ENCODE measurements at regions not wholly inside any gene's neighbourhood (a gene's known extent, or its start where the extent isn't known, plus 50 kb on each side); places are given as distances from the start of the nearest gene placed in this dataset.

- no peak overlapping the region for H3K4me3 ChIP-seq (replicated peaks in 1 of 3; ENCODE audit: low read depth in 2 of 3, low read length in 3 of 3)
- WGBS (ENCODE audit: insufficient coverage) = no CpG with 5 or more reads among the region's 6 CpGs
Measured at GRCh38 chr16:25371342-25371741, 113.7 kb upstream of the ZKSCAN2 start.

GRCh38 chr16:25370541-25370940 is 112.9 kb upstream of the ZKSCAN2 start:
- no peaks in the 10 kb centered on the region for H3K4me1 ChIP-seq (ENCODE audit: control insufficient read depth in 1 of 2, insufficient read depth in 2 of 2, low read length in 2 of 2)
- intact Hi-C loops (cut with micrococcal nuclease) = no loop called here
- 86% methylated on average over 5 of the region's 6 CpGs for WGBS (ENCODE audit: insufficient coverage)
- H3K9me3 ChIP-seq (replicated peaks in 1 of 2; ENCODE audit: control insufficient read depth in 1 of 2, insufficient read depth in 1 of 2, low read length in 2 of 2) = no peaks in the 10 kb centered on the region
- H2AFZ ChIP-seq (ENCODE audit: insufficient read depth, low read depth, low read length, poor library complexity, severe bottlenecking) = no peak overlapping the region
- H4K20me1 ChIP-seq (ENCODE audit: insufficient read depth, low read length) = no peaks in the 10 kb centered on the region
- DNase-seq = no peak
- H3K27ac ChIP-seq (ENCODE audit: low read depth in 1 of 2, low read length in 2 of 2) = no peak overlapping the region
- TF ChIP-seq CTCF (IDR thresholded peaks at IDR 0.05) = no peak
- H3K9ac ChIP-seq (ENCODE audit: insufficient read depth, low read length, poor library complexity, severe bottlenecking) = no peak overlapping the region
- Mint-ChIP-seq H3K4me1 (peaks cover 2% of the 10 kb centered on the region), H3K4me3 (no peak overlapping the region), H3K27me3 (ENCODE audit: low read depth in 3 of 3) (peaks cover 1 to 5% (median 3%) of the 10 kb centered on the region in 3 donors), H3K36me3 (no peaks in the 10 kb centered on the region), H3K9me3 (no peaks in the 10 kb centered on the region), H3K27ac (no peak overlapping the region)
- H3K79me2 ChIP-seq (ENCODE audit: insufficient read depth, low read length) = no peaks in the 10 kb centered on the region
- H3K4me3 ChIP-seq (replicated peaks in 1 of 3; ENCODE audit: low read depth in 2 of 3, low read length in 3 of 3) = no peak overlapping the region
- no peaks in the 10 kb centered on the region for H3K36me3 ChIP-seq (replicated peaks in 1 of 2; ENCODE audit: control insufficient read depth in 1 of 2, insufficient read depth in 2 of 2, low read length in 2 of 2)
- H3K27me3 ChIP-seq (ENCODE audit: control insufficient read depth in 2 of 2, insufficient read depth in 2 of 2, low read length in 2 of 2) = no peaks in the 10 kb centered on the region
- no peak overlapping the region for H3K4me2 ChIP-seq (replicated peaks; ENCODE audit: extremely low read depth, low read length, poor library complexity, severe bottlenecking)

More at GRCh38 chr16:25371342-25371741, 113.7 kb upstream of the ZKSCAN2 start:
- DNase-seq = no peak
- H3K36me3 Mint-ChIP-seq = no peaks in the 10 kb centered on the region
- H3K9ac ChIP-seq (ENCODE audit: insufficient read depth, low read length, poor library complexity, severe bottlenecking) = no peak overlapping the region
- intact Hi-C loops (cut with micrococcal nuclease) = no loop called here
- no peaks in the 10 kb centered on the region for H3K9me3 ChIP-seq (replicated peaks in 1 of 2; ENCODE audit: control insufficient read depth in 1 of 2, insufficient read depth in 1 of 2, low read length in 2 of 2)
- no peaks in the 10 kb centered on the region for H4K20me1 ChIP-seq (ENCODE audit: insufficient read depth, low read length)
- no peak overlapping the region for H3K27ac ChIP-seq (ENCODE audit: low read depth in 1 of 2, low read length in 2 of 2)
- H3K27me3 ChIP-seq (ENCODE audit: control insufficient read depth in 2 of 2, insufficient read depth in 2 of 2, low read length in 2 of 2) = no peaks in the 10 kb centered on the region
- no peaks in the 10 kb centered on the region for H3K36me3 ChIP-seq (replicated peaks in 1 of 2; ENCODE audit: control insufficient read depth in 1 of 2, insufficient read depth in 2 of 2, low read length in 2 of 2)
- H3K27ac Mint-ChIP-seq = no peak overlapping the region
- no peaks in the 10 kb centered on the region for H3K4me1 ChIP-seq (ENCODE audit: control insufficient read depth in 1 of 2, insufficient read depth in 2 of 2, low read length in 2 of 2)
- H2AFZ ChIP-seq (ENCODE audit: insufficient read depth, low read depth, low read length, poor library complexity, severe bottlenecking) = no peak overlapping the region
- peaks cover under 1% of the 10 kb centered on the region for H3K4me1 Mint-ChIP-seq
- H3K4me3 Mint-ChIP-seq = no peak overlapping the region
- H3K79me2 ChIP-seq (ENCODE audit: insufficient read depth, low read length) = no peaks in the 10 kb centered on the region
- H3K4me2 ChIP-seq (replicated peaks; ENCODE audit: extremely low read depth, low read length, poor library complexity, severe bottlenecking) = no peak overlapping the region
- no peak for TF ChIP-seq CTCF (IDR thresholded peaks at IDR 0.05)
- H3K9me3 Mint-ChIP-seq = no peaks in the 10 kb centered on the region
- H3K27me3 Mint-ChIP-seq (ENCODE audit: low read depth in 3 of 3) = peaks cover 3 to 6% (median 3%) of the 10 kb centered on the region in 3 donors
